ENCODE measurements at regions not wholly inside any gene's neighbourhood (a gene's known extent, or its start where the extent isn't known, plus 50 kb on each side); places are given as distances from the start of the nearest gene placed in this dataset.

- H3K4me3 ChIP-seq (ENCODE audit: low read depth, low read length): no peak overlapping the region
- TF ChIP-seq, protein P1, sequence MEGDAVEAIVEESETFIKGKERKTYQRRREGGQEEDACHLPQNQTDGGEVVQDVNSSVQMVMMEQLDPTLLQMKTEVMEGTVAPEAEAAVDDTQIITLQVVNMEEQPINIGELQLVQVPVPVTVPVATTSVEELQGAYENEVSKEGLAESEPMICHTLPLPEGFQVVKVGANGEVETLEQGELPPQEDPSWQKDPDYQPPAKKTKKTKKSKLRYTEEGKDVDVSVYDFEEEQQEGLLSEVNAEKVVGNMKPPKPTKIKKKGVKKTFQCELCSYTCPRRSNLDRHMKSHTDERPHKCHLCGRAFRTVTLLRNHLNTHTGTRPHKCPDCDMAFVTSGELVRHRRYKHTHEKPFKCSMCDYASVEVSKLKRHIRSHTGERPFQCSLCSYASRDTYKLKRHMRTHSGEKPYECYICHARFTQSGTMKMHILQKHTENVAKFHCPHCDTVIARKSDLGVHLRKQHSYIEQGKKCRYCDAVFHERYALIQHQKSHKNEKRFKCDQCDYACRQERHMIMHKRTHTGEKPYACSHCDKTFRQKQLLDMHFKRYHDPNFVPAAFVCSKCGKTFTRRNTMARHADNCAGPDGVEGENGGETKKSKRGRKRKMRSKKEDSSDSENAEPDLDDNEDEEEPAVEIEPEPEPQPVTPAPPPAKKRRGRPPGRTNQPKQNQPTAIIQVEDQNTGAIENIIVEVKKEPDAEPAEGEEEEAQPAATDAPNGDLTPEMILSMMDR (IDR thresholded peaks at IDR 0.05; ENCODE audit: low read depth, low read length, missing control alignments): no peak
- DNase-seq (ENCODE audit: low read depth): no peak
Measured at GRCh38 chr15:38864827-38865581, 300.4 kb upstream of the RASGRP1 start.

DNA sequence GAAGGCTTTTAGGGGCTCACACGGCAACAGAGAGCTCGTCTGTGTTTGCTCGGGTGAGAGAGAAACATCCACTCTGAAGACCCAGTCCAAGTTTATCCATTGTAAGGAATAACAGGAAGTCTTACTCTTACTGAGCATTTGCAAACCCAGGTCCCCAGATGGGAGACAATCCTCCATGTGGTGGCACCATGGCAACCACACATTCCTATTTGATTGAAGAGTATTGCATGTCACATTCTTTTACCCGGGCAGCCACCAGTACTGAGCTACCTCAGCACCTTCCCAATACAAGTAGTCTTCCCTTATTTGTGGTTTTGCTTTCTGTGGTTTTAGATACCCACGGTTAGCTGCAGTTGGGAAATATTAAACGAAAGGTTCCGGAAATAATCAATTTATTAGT, 302.9 kb upstream of the RASGRP1 start:
- DNase-seq (ENCODE audit: low read depth): no peak
- TF ChIP-seq, protein P1 (IDR thresholded peaks at IDR 0.05; ENCODE audit: low read depth, low read length, missing control alignments): no peak
- H3K4me3 ChIP-seq (ENCODE audit: low read depth, low read length): no peak overlapping the region

GRCh38 chr15:38868326-38869114, 303.9 kb upstream of the RASGRP1 start:
- TF ChIP-seq, protein P1 (IDR thresholded peaks at IDR 0.05; ENCODE audit: low read depth, low read length, missing control alignments): no peak

DNA sequence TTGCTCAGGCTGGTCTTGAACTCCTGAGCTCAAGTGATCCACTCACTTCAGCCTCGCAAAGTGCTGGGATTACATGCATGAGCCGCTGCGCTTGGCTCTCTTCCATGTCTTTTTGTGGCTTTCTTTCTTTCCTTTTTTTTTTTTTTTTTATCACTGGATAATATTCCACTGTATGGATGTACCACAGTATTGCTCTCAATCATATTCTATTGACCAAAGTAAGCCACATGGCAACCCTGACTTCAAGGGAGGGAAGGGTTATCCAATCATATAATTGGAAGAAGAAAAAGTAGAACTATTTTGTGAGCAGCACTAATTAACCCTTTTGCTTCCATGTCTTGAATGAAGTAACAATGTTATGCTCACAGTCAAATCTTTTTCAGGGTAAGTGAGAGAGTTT, 307.0 kb upstream of the RASGRP1 start:
- H3K4me3 ChIP-seq (ENCODE audit: low read depth, low read length): no peak overlapping the region
- TF ChIP-seq, protein P1 (IDR thresholded peaks at IDR 0.05; ENCODE audit: low read depth, low read length, missing control alignments): no peak
- no peak for DNase-seq (ENCODE audit: low read depth)

More at GRCh38 chr15:38868326-38869114, 303.9 kb upstream of the RASGRP1 start:
- no peak overlapping the region for H3K4me3 ChIP-seq (ENCODE audit: low read depth, low read length)
- no peak for DNase-seq (ENCODE audit: low read depth)

- TF ChIP-seq, protein P1 (IDR thresholded peaks at IDR 0.05; ENCODE audit: low read depth, low read length, missing control alignments): no peak
- DNase-seq (ENCODE audit: low read depth): no peak
- H3K4me3 ChIP-seq (ENCODE audit: low read depth, low read length): no peak overlapping the region
Measured at GRCh38 chr15:38872732-38873131, 308.1 kb upstream of the RASGRP1 start.

DNA sequence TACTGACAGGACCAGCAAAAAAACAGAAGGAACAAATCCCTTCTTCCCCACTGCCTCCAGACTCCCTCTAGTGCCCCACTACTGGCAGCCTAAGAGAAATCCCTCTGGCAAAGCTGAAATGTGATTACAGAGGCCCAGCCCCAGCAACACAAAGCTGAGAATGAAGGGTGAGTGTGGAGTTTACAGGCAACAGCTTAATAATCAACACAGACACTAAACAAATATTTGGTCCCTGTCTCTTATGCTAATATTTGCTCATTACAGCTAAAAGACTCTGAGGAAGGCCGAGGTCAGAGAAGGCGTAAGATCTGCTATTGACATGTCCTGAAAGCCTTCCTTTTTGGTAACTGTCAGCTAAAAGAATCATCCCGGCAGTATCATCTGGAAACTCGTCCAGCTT, 308.5 kb upstream of the RASGRP1 start:
- no peak overlapping the region for H3K4me3 ChIP-seq (ENCODE audit: low read depth, low read length)
- no peak for DNase-seq (ENCODE audit: low read depth)
- TF ChIP-seq, protein P1 (IDR thresholded peaks at IDR 0.05; ENCODE audit: low read depth, low read length, missing control alignments): no peak
